Transverse colon (tissue), 4 donors: ENCODE measurements at regions not wholly inside any gene's neighbourhood (a gene's known extent, or its start where the extent isn't known, plus 50 kb on each side); places are given as distances from the start of the nearest gene placed in this dataset.

Experiments
- CTCF ChIP-seq, 5 experiments: fragments of 200-600 bp in 3 of 5; fragments of 450-650 bp in 2 of 5; sonication (generic) in 3 of 5; IDR thresholded peaks; 1 replicate in 2 of 5; 2 replicates in 3 of 5; pipeline ENCODE4 v1.5.1; 2016 to 2017; ENCODE audit warnings: antibody characterized with exemption in 5 of 5, inconsistent platforms in 3 of 5, mild to moderate bottlenecking in 2 of 5, moderate library complexity in 1 of 5
- EP300 ChIP-seq: sonication (generic); formaldehyde crosslinking; IDR thresholded peaks from one replicate; pipeline ENCODE4 v1.6.1; 2017; ENCODE audit warnings: antibody characterized with exemption, low read depth
- POLR2A ChIP-seq: fragments of 450-650 bp; IDR thresholded peaks from one replicate; pipeline ENCODE4 v1.6.1; 2016; ENCODE audit warnings: antibody characterized with exemption, mild to moderate bottlenecking, moderate library complexity
- POLR2AphosphoS5 ChIP-seq, 3 donors: sonication (generic); formaldehyde crosslinking; IDR thresholded peaks; one replicate each; pipeline ENCODE4 v1.6.1; 2016; ENCODE audit warnings: antibody characterized with exemption in 3 of 3

- TF ChIP-seq CTCF (IDR thresholded peaks at IDR 0.05) (no peak), POLR2A (no peak), POLR2AphosphoS5 (IDR thresholded peaks at IDR 0.05) (no peak), EP300 (no peak)
Measured at GRCh38 chr3:31472479-31473390, 60.0 kb upstream of the STT3B start.
